ENCODE measurements at regions not wholly inside any gene's neighbourhood (a gene's known extent, or its start where the extent isn't known, plus 50 kb on each side); places are given as distances from the start of the nearest gene placed in this dataset.
A peak's percentile ranks its signal among the peaks of the same experiment; 100 is the strongest.

GRCh38 chr4:11624370-11624769 is 195.7 kb upstream of the HS3ST1 start:
- H3K27me3 ChIP-seq (replicated peaks; ENCODE audit: insufficient read depth, low read length) = no peaks in the 10 kb centered on the region
- H3K36me3 ChIP-seq (replicated peaks; ENCODE audit: insufficient read depth, low read length) = no peaks in the 10 kb centered on the region
- no peaks in the 10 kb centered on the region for H4K20me1 ChIP-seq (ENCODE audit: insufficient read depth, low read length)
- H3K4me2 ChIP-seq (ENCODE audit: low read depth, low read length) = no peak overlapping the region
- no peak overlapping the region for H3K27ac ChIP-seq (ENCODE audit: low read length)
- H3K4me3 ChIP-seq (ENCODE audit: low read length) = no peak overlapping the region
- no peaks in the 10 kb centered on the region for H3K9me3 ChIP-seq (replicated peaks; ENCODE audit: insufficient read depth, low read length)
- no peaks in the 10 kb centered on the region for H3K4me1 ChIP-seq (ENCODE audit: low read length)
- H3K9ac ChIP-seq (ENCODE audit: low read length) = no peak overlapping the region
- no peaks in the 10 kb centered on the region for H3F3A ChIP-seq (ENCODE audit: insufficient read depth, low read length)
- H3K9me2 ChIP-seq (replicated peaks; ENCODE audit: insufficient read depth, low read length) = no peaks in the 10 kb centered on the region
- no peak overlapping the region for H2AFZ ChIP-seq (ENCODE audit: low read length)
- H3K79me2 ChIP-seq (ENCODE audit: low read length) = no peaks in the 10 kb centered on the region
- TF ChIP-seq EZH2 (optimal IDR thresholded peaks at IDR 0.05; ENCODE audit: low read depth, low read length) (no peak), CTCF (IDR thresholded peaks at IDR 0.05; ENCODE audit: low read length) (no peak), EZH2phosphoT487 (IDR thresholded peaks at IDR 0.05; ENCODE audit: low read length) (no peak)
- no peak for DNase-seq

GRCh38 chr4:11623726-11624037 is 195.0 kb upstream of the HS3ST1 start:
- no peaks in the 10 kb centered on the region for H3K9me2 ChIP-seq (replicated peaks; ENCODE audit: insufficient read depth, low read length)
- no peaks in the 10 kb centered on the region for H3K27me3 ChIP-seq (replicated peaks; ENCODE audit: insufficient read depth, low read length)
- H3K9me3 ChIP-seq (replicated peaks; ENCODE audit: insufficient read depth, low read length) = no peaks in the 10 kb centered on the region
- H2AFZ ChIP-seq (ENCODE audit: low read length) = no peak overlapping the region
- no peak overlapping the region for H3K4me3 ChIP-seq (ENCODE audit: low read length)
- H3K79me2 ChIP-seq (ENCODE audit: low read length) = no peaks in the 10 kb centered on the region
- no peak for TF ChIP-seq EZH2 (optimal IDR thresholded peaks at IDR 0.05; ENCODE audit: low read depth, low read length)
- peak; percentile 33 for TF ChIP-seq CTCF (IDR thresholded peaks at IDR 0.05; ENCODE audit: low read length)
- no peaks in the 10 kb centered on the region for H4K20me1 ChIP-seq (ENCODE audit: insufficient read depth, low read length)
- H3F3A ChIP-seq (ENCODE audit: insufficient read depth, low read length) = no peaks in the 10 kb centered on the region
- H3K9ac ChIP-seq (ENCODE audit: low read length) = no peak overlapping the region
- H3K4me2 ChIP-seq (ENCODE audit: low read depth, low read length) = no peak overlapping the region
- no peaks in the 10 kb centered on the region for H3K4me1 ChIP-seq (ENCODE audit: low read length)
- peak; percentile 38 for DNase-seq
- H3K27ac ChIP-seq (ENCODE audit: low read length) = no peak overlapping the region
- no peaks in the 10 kb centered on the region for H3K36me3 ChIP-seq (replicated peaks; ENCODE audit: insufficient read depth, low read length)

GRCh38 chr4:11622961-11623725 is 194.4 kb upstream of the HS3ST1 start:
- Histone ChIP-seq H4K20me1 (ENCODE audit: insufficient read depth, low read length) (no peaks in the 10 kb centered on the region), H3K9me3 (replicated peaks; ENCODE audit: insufficient read depth, low read length) (no peaks in the 10 kb centered on the region), H3K4me1 (ENCODE audit: low read length) (no peaks in the 10 kb centered on the region), H3K9me2 (replicated peaks; ENCODE audit: insufficient read depth, low read length) (no peaks in the 10 kb centered on the region), H3K4me2 (ENCODE audit: low read depth, low read length) (no peak overlapping the region), H3F3A (ENCODE audit: insufficient read depth, low read length) (no peaks in the 10 kb centered on the region), H3K36me3 (replicated peaks; ENCODE audit: insufficient read depth, low read length) (no peaks in the 10 kb centered on the region), H2AFZ (ENCODE audit: low read length) (no peak overlapping the region), H3K27ac (ENCODE audit: low read length) (no peak overlapping the region), H3K4me3 (ENCODE audit: low read length) (no peak overlapping the region), H3K9ac (ENCODE audit: low read length) (no peak overlapping the region), H3K79me2 (ENCODE audit: low read length) (no peaks in the 10 kb centered on the region), H3K27me3 (replicated peaks; ENCODE audit: insufficient read depth, low read length) (no peaks in the 10 kb centered on the region)
- TF ChIP-seq EZH2phosphoT487 (IDR thresholded peaks at IDR 0.05; ENCODE audit: low read length) = no peak
- no peak for TF ChIP-seq CTCF (IDR thresholded peaks at IDR 0.05; ENCODE audit: low read length)
- no peak for TF ChIP-seq EZH2 (optimal IDR thresholded peaks at IDR 0.05; ENCODE audit: low read depth, low read length)
- DNase-seq = no peak
